PC-9 (cell line): ENCODE measurements at regions not wholly inside any gene's neighbourhood (a gene's known extent, or its start where the extent isn't known, plus 50 kb on each side); places are given as distances from the start of the nearest gene placed in this dataset.

Experiments
- EZH2 ChIP-seq: fragments of 200-600 bp; sonication (generic); IDR thresholded peaks from 2 replicates; pipeline ENCODE4 v1.8.0; 2017; ENCODE audit warnings: antibody characterized with exemption, low read depth
- TF ChIP-seq, protein P1 (sequence below): fragments of 200-600 bp; sonication (generic); conservative IDR thresholded peaks from 2 replicates; pipeline ENCODE4 v1.6.1; 2017; ENCODE audit warnings: mixed run types, antibody characterized with exemption, mild to moderate bottlenecking, moderate library complexity

DNA sequence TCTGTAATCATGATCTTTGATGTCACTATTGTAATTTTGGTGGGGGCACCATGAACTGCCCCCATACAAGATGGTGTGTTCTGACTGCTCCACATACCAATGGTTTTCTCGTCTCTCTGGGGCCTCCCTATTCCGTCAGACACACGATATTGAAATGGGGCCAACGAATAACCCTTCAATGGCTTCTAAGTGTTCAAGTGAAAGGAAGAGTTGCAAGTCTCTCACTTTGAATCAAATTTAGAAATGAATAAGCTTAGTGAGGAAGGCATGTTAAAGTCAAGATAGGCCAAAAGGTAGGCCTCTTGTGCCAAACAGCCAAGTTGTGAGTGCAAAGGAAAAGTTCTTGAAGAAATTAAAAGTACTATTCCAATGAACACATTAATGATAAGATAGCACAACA lies 205.4 kb downstream of the SPRY1 start:
- TF ChIP-seq, protein P1, sequence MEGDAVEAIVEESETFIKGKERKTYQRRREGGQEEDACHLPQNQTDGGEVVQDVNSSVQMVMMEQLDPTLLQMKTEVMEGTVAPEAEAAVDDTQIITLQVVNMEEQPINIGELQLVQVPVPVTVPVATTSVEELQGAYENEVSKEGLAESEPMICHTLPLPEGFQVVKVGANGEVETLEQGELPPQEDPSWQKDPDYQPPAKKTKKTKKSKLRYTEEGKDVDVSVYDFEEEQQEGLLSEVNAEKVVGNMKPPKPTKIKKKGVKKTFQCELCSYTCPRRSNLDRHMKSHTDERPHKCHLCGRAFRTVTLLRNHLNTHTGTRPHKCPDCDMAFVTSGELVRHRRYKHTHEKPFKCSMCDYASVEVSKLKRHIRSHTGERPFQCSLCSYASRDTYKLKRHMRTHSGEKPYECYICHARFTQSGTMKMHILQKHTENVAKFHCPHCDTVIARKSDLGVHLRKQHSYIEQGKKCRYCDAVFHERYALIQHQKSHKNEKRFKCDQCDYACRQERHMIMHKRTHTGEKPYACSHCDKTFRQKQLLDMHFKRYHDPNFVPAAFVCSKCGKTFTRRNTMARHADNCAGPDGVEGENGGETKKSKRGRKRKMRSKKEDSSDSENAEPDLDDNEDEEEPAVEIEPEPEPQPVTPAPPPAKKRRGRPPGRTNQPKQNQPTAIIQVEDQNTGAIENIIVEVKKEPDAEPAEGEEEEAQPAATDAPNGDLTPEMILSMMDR, result no peak
- no peak for TF ChIP-seq EZH2
